ENCODE measurements at regions not wholly inside any gene's neighbourhood (a gene's known extent, or its start where the extent isn't known, plus 50 kb on each side); places are given as distances from the start of the nearest gene placed in this dataset.

DNA sequence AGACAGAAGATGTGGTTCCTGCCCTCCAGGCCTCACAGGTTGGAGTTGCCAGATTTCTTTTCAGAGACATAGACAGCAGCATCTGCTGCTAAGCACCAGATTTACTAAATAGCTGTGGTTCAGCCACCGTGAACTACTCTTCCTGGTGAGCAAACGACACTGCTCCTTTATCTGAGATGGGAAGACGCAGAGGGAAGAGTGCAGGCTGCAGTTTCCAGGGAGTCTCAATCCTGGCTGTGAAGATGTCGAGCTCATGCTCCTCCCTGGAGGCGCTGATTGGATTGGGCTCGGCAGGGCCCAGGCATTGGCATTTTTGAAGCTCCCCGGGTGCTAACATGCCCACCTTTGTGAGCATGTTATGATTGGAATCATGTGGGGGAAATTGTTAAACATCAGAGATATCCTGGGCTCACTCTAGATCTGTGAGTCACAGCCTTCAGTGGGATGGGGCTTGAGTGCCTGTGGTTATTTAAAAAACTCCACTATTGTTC, 314.8 kb downstream of the TSN start:
- DNase-seq (ENCODE audit: low read depth, low spot score), result no peak
- no peak overlapping the region for H3K27ac ChIP-seq (ENCODE audit: low read depth, low read length)
- POLR2A ChIA-PET, result no interaction called here
- H3K27me3 ChIP-seq (ENCODE audit: control insufficient read depth, insufficient read depth, low read length), result peaks cover 2% of the 10 kb centered on the region
- no peaks in the 10 kb centered on the region for H3K9me3 ChIP-seq (ENCODE audit: control insufficient read depth, insufficient read depth, low read length)
- no peak overlapping the region for H3K4me3 ChIP-seq (ENCODE audit: low read depth, low read length)
- TF ChIP-seq, protein P1, sequence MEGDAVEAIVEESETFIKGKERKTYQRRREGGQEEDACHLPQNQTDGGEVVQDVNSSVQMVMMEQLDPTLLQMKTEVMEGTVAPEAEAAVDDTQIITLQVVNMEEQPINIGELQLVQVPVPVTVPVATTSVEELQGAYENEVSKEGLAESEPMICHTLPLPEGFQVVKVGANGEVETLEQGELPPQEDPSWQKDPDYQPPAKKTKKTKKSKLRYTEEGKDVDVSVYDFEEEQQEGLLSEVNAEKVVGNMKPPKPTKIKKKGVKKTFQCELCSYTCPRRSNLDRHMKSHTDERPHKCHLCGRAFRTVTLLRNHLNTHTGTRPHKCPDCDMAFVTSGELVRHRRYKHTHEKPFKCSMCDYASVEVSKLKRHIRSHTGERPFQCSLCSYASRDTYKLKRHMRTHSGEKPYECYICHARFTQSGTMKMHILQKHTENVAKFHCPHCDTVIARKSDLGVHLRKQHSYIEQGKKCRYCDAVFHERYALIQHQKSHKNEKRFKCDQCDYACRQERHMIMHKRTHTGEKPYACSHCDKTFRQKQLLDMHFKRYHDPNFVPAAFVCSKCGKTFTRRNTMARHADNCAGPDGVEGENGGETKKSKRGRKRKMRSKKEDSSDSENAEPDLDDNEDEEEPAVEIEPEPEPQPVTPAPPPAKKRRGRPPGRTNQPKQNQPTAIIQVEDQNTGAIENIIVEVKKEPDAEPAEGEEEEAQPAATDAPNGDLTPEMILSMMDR (IDR thresholded peaks at IDR 0.05; ENCODE audit: low read depth, low read length), result no peak
- CTCF ChIA-PET, result no interaction called here

DNA sequence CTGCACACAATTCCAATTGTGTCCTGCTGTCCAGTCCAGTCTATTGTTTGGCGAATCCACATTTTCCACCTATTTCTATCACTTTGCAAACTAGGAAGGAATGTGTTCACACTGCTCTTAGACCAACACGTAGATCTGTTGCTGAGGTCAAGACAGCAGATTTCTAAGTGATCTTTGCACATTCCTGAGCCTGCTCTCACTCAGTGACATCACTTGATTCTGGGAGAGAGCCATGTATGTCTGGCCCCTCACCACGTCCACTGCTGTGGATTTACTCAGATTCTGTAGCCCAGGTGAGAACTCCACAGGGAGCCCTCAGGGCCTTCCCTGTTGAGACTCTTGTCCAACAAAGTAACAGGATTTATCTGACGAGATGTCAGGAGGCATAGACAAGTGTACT, 317.2 kb downstream of the TSN start:
- TF ChIP-seq, protein P1 (IDR thresholded peaks at IDR 0.05; ENCODE audit: low read depth, low read length), result no peak
- ChIA-PET POLR2A (no interaction called here), CTCF (no interaction called here)
- peaks cover 2% of the 10 kb centered on the region for H3K27me3 ChIP-seq (ENCODE audit: control insufficient read depth, insufficient read depth, low read length)
- H3K4me3 ChIP-seq (ENCODE audit: low read depth, low read length), result no peak overlapping the region
- no peaks in the 10 kb centered on the region for H3K9me3 ChIP-seq (ENCODE audit: control insufficient read depth, insufficient read depth, low read length)
- no peak overlapping the region for H3K27ac ChIP-seq (ENCODE audit: low read depth, low read length)
- DNase-seq (ENCODE audit: low read depth, low spot score), result no peak

DNA sequence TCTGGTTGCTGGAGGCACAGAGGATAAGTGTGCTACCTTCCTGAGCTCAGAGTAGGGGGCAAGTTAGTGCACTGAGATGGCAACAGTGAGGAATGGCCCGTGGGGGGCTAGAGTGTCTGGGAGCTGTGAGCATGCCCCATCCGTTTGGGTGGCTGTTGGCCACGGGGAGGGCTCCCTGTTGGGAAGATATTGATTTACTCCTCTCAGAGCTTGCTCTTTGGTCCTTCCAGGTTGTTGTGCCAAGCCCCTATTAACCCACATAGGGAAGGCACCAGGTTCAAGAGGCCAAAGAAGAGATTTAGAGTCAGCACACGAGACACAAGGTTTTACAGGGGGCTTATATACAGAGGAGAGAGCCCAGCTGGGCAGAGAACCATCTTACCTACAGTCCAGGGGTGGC, 318.8 kb downstream of the TSN start:
- CTCF ChIA-PET, result no interaction called here

DNA sequence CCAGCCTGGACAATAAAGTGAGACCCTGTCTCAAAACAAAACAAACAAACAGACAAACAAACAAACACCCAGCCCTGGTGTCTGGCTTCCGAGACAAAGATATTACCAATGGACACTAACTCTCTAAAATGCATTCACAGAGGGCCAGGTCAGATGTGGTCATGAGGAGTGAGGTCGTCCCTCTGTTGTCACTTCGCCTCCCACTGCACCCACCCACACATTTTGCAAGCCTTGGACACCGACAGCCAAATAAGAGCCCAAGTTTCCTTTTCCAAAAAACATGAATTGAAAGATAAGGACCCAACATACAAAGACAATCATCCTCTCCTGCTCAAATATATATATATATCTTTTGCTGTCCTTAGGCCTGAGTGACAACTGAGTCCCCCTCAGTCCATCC, 319.9 kb downstream of the TSN start:
- DNase-seq (ENCODE audit: low read depth, low spot score), result no peak
- Histone ChIP-seq H3K4me3 (ENCODE audit: low read depth, low read length) (no peak overlapping the region), H3K9me3 (ENCODE audit: control insufficient read depth, insufficient read depth, low read length) (no peaks in the 10 kb centered on the region), H3K27me3 (ENCODE audit: control insufficient read depth, insufficient read depth, low read length) (no peaks in the 10 kb centered on the region), H3K27ac (ENCODE audit: low read depth, low read length) (no peak overlapping the region)
- ChIA-PET CTCF (no interaction called here), POLR2A (no interaction called here)
- TF ChIP-seq, protein P1 (IDR thresholded peaks at IDR 0.05; ENCODE audit: low read depth, low read length), result no peak

More for the DNA sequence above, 318.8 kb downstream of the TSN start:
- Histone ChIP-seq H3K9me3 (ENCODE audit: control insufficient read depth, insufficient read depth, low read length) (no peaks in the 10 kb centered on the region), H3K27ac (ENCODE audit: low read depth, low read length) (no peak overlapping the region), H3K27me3 (ENCODE audit: control insufficient read depth, insufficient read depth, low read length) (no peaks in the 10 kb centered on the region), H3K4me3 (ENCODE audit: low read depth, low read length) (no peak overlapping the region)
- DNase-seq (ENCODE audit: low read depth, low spot score), result no peak
- TF ChIP-seq, protein P1 (IDR thresholded peaks at IDR 0.05; ENCODE audit: low read depth, low read length), result no peak
- POLR2A ChIA-PET, result no interaction called here

- Histone ChIP-seq H3K27me3 (ENCODE audit: control insufficient read depth, insufficient read depth, low read length) (no peaks in the 10 kb centered on the region), H3K4me3 (ENCODE audit: low read depth, low read length) (no peak overlapping the region), H3K27ac (ENCODE audit: low read depth, low read length) (no peak overlapping the region), H3K9me3 (ENCODE audit: control insufficient read depth, insufficient read depth, low read length) (no peaks in the 10 kb centered on the region)
- POLR2A ChIA-PET, result no interaction called here
- CTCF ChIA-PET, result no interaction called here
- no peak for DNase-seq (ENCODE audit: low read depth, low spot score)
- TF ChIP-seq, protein P1 (IDR thresholded peaks at IDR 0.05; ENCODE audit: low read depth, low read length), result no peak
These were observed 321.7 kb downstream of the TSN start for GRCh38 chr2:122077114-122077513.
